ENCODE measurements at regions not wholly inside any gene's neighbourhood (a gene's known extent, or its start where the extent isn't known, plus 50 kb on each side); places are given as distances from the start of the nearest gene placed in this dataset.

DNA sequence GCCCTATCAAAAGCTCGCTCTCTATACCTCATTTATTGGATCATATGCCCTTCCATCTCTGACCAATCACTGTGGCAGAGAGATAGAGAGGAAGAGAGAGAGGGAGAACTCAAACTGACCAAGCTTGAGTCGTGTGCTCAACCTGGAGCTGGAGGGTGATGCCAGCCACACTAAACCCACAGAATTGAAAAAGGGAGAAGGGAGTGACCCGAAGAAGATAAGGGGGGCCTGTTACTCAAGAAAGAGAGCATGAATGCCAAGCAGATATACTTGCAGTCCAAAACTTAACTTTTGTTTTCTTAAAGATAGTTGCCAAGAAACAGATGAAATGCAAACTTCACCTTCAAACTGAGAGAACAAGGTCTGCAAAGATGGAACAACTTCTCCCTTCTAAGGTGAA lies 112.7 kb downstream of the BTG1 start:
- TF ChIP-seq POLR2A (IDR thresholded peaks at IDR 0.05), result no peak
- no peak for TF ChIP-seq POLR2AphosphoS5 (IDR thresholded peaks at IDR 0.05)
- TF ChIP-seq, protein P1, sequence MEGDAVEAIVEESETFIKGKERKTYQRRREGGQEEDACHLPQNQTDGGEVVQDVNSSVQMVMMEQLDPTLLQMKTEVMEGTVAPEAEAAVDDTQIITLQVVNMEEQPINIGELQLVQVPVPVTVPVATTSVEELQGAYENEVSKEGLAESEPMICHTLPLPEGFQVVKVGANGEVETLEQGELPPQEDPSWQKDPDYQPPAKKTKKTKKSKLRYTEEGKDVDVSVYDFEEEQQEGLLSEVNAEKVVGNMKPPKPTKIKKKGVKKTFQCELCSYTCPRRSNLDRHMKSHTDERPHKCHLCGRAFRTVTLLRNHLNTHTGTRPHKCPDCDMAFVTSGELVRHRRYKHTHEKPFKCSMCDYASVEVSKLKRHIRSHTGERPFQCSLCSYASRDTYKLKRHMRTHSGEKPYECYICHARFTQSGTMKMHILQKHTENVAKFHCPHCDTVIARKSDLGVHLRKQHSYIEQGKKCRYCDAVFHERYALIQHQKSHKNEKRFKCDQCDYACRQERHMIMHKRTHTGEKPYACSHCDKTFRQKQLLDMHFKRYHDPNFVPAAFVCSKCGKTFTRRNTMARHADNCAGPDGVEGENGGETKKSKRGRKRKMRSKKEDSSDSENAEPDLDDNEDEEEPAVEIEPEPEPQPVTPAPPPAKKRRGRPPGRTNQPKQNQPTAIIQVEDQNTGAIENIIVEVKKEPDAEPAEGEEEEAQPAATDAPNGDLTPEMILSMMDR (IDR thresholded peaks at IDR 0.05 in 8 of 11, conservative IDR thresholded peaks at IDR 0.05 in 3 of 11), result no peak
- no peak overlapping the region for H3K4me3 ChIP-seq
- H3K27me3 ChIP-seq (replicated peaks in 1 of 7), result no peaks in the 10 kb centered on the region
- peak overlapping the region; percentile 66 to 92 (median 83) for H3K27ac ChIP-seq
- intact Hi-C loops (cut with DNase I; ENCODE audit: low total_unique reads), result loop anchor here (10.0 kb wide), 1 partner anchor 102 kb away; no protein-coding TSS in a partner anchor
- H3K9me3 ChIP-seq, result no peaks in the 10 kb centered on the region
- no peaks in the 10 kb centered on the region for H3K36me3 ChIP-seq
- WGBS, 5 donors, result 86 to 94% (median 92%) methylated on average over 3 of the region's 3 CpGs
- DNase-seq, result no peak
- peaks cover 20 to 82% (median 58%) of the 10 kb centered on the region in 6 donors for H3K4me1 ChIP-seq

DNA sequence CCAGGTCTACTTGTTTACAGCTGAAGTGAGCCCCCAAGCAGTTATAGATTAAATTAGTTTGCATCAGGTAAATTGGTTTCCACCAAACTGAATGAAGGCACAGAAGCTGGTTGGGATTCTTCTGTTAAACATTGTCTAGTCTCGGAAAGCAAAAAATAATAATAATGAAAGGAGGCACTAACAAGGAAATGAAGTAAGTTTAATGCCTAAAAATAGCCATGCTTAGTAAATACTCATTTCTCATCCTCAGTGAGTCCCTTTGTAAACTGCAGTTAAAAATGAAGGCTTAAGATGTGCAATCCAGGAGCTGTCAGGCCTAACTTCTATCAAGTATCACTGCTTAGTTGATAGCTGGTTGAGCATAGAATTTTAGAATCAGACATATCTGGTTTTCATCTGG lies 113.5 kb downstream of the BTG1 start:
- 38 to 80% (median 74%) methylated on average over 1 of the region's 1 CpG for WGBS, 5 donors
- Histone ChIP-seq H3K4me1 (peaks cover 20 to 83% (median 57%) of the 10 kb centered on the region in 6 donors), H3K36me3 (no peaks in the 10 kb centered on the region), H3K4me3 (no peak overlapping the region), H3K27ac (peak overlapping the region; percentile 66 to 92 (median 83)), H3K27me3 (replicated peaks in 1 of 7) (no peaks in the 10 kb centered on the region), H3K9me3 (no peaks in the 10 kb centered on the region)
- intact Hi-C loops (cut with DNase I; ENCODE audit: low total_unique reads), result loop anchor here (10.0 kb wide), 1 partner anchor 103 kb away; no protein-coding TSS in a partner anchor
- no peak for DNase-seq
- TF ChIP-seq, protein P1 (IDR thresholded peaks at IDR 0.05 in 8 of 11, conservative IDR thresholded peaks at IDR 0.05 in 3 of 11), result no peak
- no peak for TF ChIP-seq POLR2AphosphoS5 (IDR thresholded peaks at IDR 0.05)
- no peak for TF ChIP-seq POLR2A (IDR thresholded peaks at IDR 0.05)

DNA sequence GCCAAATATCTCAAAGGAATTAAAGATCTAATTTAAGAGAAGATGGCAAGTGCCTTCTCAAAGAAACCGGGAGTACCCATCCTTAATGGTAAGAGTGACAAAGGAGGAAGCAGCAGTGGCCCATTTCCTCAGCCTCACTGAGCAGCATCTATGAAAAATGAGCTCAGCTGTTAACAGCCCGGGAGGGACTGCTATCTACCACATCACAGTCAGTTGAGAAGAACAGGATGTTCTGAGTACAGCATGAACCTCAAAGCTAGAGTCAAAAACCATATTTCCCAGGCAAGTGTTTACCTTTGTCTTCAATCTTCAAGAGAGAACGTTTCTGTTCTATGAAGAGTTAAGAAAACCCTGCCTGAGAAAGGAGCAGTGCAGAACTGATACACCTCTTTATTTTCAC lies 115.0 kb downstream of the BTG1 start:
- peak; percentile 74 for DNase-seq
- Histone ChIP-seq H3K9me3 (no peaks in the 10 kb centered on the region), H3K4me3 (no peak overlapping the region), H3K4me1 (peaks cover 14 to 68% (median 49%) of the 10 kb centered on the region in 6 donors), H3K27me3 (replicated peaks in 1 of 7) (no peaks in the 10 kb centered on the region), H3K36me3 (no peaks in the 10 kb centered on the region), H3K27ac (peak overlapping the region; percentile 54 to 92 (median 83))
- 4 to 12% (median 6%) methylated on average over 3 of the region's 3 CpGs for WGBS, 5 donors
- peak in 2 of 3 donors; percentile 46 to 54 for TF ChIP-seq POLR2A (IDR thresholded peaks at IDR 0.05)
- peak in 1 of 3 donors; percentile 99 for TF ChIP-seq POLR2AphosphoS5 (IDR thresholded peaks at IDR 0.05)
- TF ChIP-seq, protein P1 (IDR thresholded peaks at IDR 0.05 in 8 of 11, conservative IDR thresholded peaks at IDR 0.05 in 3 of 11), result no peak
- intact Hi-C loops (cut with DNase I; ENCODE audit: low total_unique reads), result loop anchor here (10.0 kb wide), 1 partner anchor 104 kb away; no protein-coding TSS in a partner anchor

DNA sequence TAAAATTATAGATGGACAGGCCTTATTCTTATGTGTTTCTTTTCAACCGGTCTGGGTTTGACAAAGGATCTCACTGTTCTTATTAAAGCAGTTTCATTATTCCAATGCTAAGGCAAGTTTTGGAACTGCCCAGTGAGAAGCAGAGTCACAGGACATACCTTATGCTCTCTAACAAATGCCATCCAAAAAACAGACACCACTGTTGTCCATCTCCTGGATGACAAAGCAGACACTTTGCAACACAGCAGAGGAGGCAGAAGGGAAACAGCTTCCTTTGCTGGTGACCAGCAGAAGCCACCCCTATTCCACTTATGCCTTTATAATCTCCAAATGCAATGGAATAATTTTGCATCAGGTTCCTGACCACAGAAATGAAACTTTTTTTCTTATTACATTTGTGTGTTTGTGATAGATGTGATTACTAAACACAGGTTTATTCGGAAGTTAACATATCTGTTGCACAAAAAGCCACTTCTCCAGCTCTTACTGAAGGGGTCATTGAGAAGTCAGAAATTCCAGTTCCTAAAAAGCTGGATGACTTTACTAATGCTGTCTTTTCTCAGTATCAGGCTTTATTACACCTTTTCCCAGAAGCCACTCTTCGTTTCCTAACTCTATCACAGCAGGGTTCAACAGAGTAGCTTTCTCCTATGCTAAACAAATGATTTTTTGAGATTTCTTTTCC lies 115.6 kb downstream of the BTG1 start:
- Histone ChIP-seq H3K27me3 (replicated peaks in 1 of 7) (no peaks in the 10 kb centered on the region), H3K27ac (peak overlapping the region; percentile 54 to 92 (median 83)), H3K9me3 (no peaks in the 10 kb centered on the region), H3K4me1 (peaks cover 9 to 63% (median 43%) of the 10 kb centered on the region in 6 donors), H3K4me3 (no peak overlapping the region), H3K36me3 (no peaks in the 10 kb centered on the region)
- TF ChIP-seq POLR2A (IDR thresholded peaks at IDR 0.05), result no peak
- TF ChIP-seq, protein P1 (IDR thresholded peaks at IDR 0.05 in 8 of 11, conservative IDR thresholded peaks at IDR 0.05 in 3 of 11), result no peak
- TF ChIP-seq POLR2AphosphoS5 (IDR thresholded peaks at IDR 0.05), result no peak
- no peak for DNase-seq
- intact Hi-C loops (cut with DNase I; ENCODE audit: low total_unique reads), result loop anchor here (10.0 kb wide), 1 partner anchor 105 kb away; no protein-coding TSS in a partner anchor
- 66 to 87% (median 75%) methylated on average over 3 of the region's 3 CpGs for WGBS, 5 donors
